Trophoblast cell (in vitro differentiated cells and primary cell): ENCODE measurements at regions not wholly inside any gene's neighbourhood (a gene's known extent, or its start where the extent isn't known, plus 50 kb on each side); places are given as distances from the start of the nearest gene placed in this dataset.

Source experiments
- DNase-seq, 2 donors: peaks; one replicate each; pipeline ENCODE4 v3.0.0-alpha.2; 2016
- H2AFZ ChIP-seq: 2 replicates; pipeline ENCODE4 v1.6.1; 2013; ENCODE audit warnings: low read length, moderate library complexity, mild to moderate bottlenecking; ENCODE audit not compliant: insufficient read depth, poor library complexity
- H2AK5ac ChIP-seq: 2 replicates; pipeline ENCODE4 v1.6.1; 2013; ENCODE audit warnings: mild to moderate bottlenecking, low read length
- H2BK120ac ChIP-seq: 2 replicates; pipeline ENCODE4 v1.6.1; 2013; ENCODE audit warnings: low read length, mild to moderate bottlenecking, moderate library complexity; ENCODE audit not compliant: insufficient read depth, poor library complexity
- H2BK12ac ChIP-seq: 2 replicates; pipeline ENCODE4 v1.6.1; 2013; ENCODE audit warnings: mild to moderate bottlenecking, low read length, moderate library complexity
- H2BK5ac ChIP-seq: 2 replicates; pipeline ENCODE4 v1.6.1; 2013; ENCODE audit warnings: low read length, low read depth, moderate library complexity, mild to moderate bottlenecking; ENCODE audit not compliant: poor library complexity
- H3K14ac ChIP-seq: 2 replicates; pipeline ENCODE4 v1.6.1; 2013; ENCODE audit warnings: mild to moderate bottlenecking, low read length
- H3K18ac ChIP-seq: 2 replicates; pipeline ENCODE4 v1.6.1; 2013; ENCODE audit warnings: mild to moderate bottlenecking, low read length
- H3K23ac ChIP-seq: 2 replicates; pipeline ENCODE4 v1.6.1; 2013; ENCODE audit warnings: low read length
- H3K27ac ChIP-seq: 2 replicates; pipeline ENCODE4 v1.5.1; 2013; ENCODE audit warnings: low read depth, mild to moderate bottlenecking, inconsistent platforms, low read length, moderate library complexity
- H3K27me3 ChIP-seq: 2 replicates; pipeline ENCODE4 v1.6.1; 2013; ENCODE audit warnings: inconsistent platforms, mild to moderate bottlenecking, low read length, moderate library complexity; ENCODE audit not compliant: insufficient read depth
- H3K36me3 ChIP-seq, 2 experiments: 1 replicate in 1 of 2; 2 replicates in 1 of 2; pipeline ENCODE4 v1.6.1; 2013; ENCODE audit warnings: low read length in 2 of 2, mild to moderate bottlenecking in 2 of 2, moderate library complexity in 1 of 2; ENCODE audit not compliant: insufficient read depth in 2 of 2, control insufficient read depth in 1 of 2
- H3K4ac ChIP-seq: 2 replicates; pipeline ENCODE4 v1.6.1; 2013; ENCODE audit warnings: low read depth, mild to moderate bottlenecking, low read length, moderate library complexity
- H3K4me1 ChIP-seq, 2 experiments: 1 replicate in 1 of 2; 2 replicates in 1 of 2; pipeline ENCODE4 v1.6.1; 2013; ENCODE audit warnings: low read length in 2 of 2, mild to moderate bottlenecking in 2 of 2, moderate library complexity in 1 of 2; ENCODE audit not compliant: insufficient read depth in 2 of 2, control insufficient read depth in 1 of 2
- H3K4me2 ChIP-seq: 2 replicates; pipeline ENCODE4 v1.6.1; 2013; ENCODE audit warnings: inconsistent platforms, mild to moderate bottlenecking, low read length, moderate library complexity
- H3K4me3 ChIP-seq: 2 replicates; pipeline ENCODE4 v1.5.1; 2013; ENCODE audit warnings: mild to moderate bottlenecking, low read depth, low read length, inconsistent platforms
- H3K79me1 ChIP-seq: one replicate; pipeline ENCODE4 v1.6.1; 2013; ENCODE audit warnings: low read length
- H3K79me2 ChIP-seq: 2 replicates; pipeline ENCODE4 v1.6.1; 2013; ENCODE audit warnings: low read length, mild to moderate bottlenecking; ENCODE audit not compliant: control insufficient read depth, insufficient read depth, poor library complexity
- H3K9ac ChIP-seq: 2 replicates; pipeline ENCODE4 v1.6.1; 2013; ENCODE audit warnings: mild to moderate bottlenecking, low read length
- H3K9me3 ChIP-seq: 2 replicates; pipeline ENCODE4 v1.6.1; 2013; ENCODE audit warnings: low read depth, mild to moderate bottlenecking, control low read depth, inconsistent platforms, low read length; ENCODE audit not compliant: insufficient read depth
- H4K12ac ChIP-seq: 2 replicates; pipeline ENCODE4 v1.6.1; 2013; ENCODE audit warnings: low read depth, mild to moderate bottlenecking, low read length, moderate library complexity
- H4K8ac ChIP-seq: 2 replicates; pipeline ENCODE4 v1.6.1; 2013; ENCODE audit warnings: low read depth, mild to moderate bottlenecking, low read length, moderate library complexity
- H4K91ac ChIP-seq: one replicate; pipeline ENCODE4 v1.6.1; 2013; ENCODE audit warnings: low read depth, mild to moderate bottlenecking, low read length, moderate library complexity
- WGBS: extraction: QIAGEN DNeasy Blood & Tissue Kit; methylation state at CpG from one replicate; pipeline ENCODE4 v1.1.7; 2013; ENCODE audit warnings: missing lambda C conversion rate; ENCODE audit not compliant: insufficient read length, insufficient coverage; ENCODE audit errors: extremely low coverage; 5-methylcytosine and 5-hydroxymethylcytosine counted together

DNA sequence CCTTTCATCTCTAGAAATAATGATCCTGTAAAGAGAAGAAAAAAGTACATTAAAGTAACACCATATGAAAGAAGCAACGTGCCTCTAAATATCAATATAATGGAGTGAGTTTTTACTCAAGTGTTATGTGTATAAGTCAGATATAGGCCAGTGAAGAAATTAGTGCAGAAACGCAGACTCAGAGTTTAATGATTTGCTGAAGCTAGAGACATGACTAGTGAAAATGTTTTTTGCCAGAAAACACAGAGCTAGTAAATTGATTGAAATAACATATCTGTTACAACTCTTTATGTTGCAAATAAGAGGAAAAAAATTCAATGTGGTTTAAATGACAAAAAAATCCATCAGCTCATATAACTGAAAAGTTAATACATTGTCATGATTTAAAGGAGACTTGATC, 217.2 kb upstream of the NXPH2 start:
- Histone ChIP-seq H3K14ac (no peak overlapping the region), H4K12ac (no peak overlapping the region), H3K27me3 (no peaks in the 10 kb centered on the region), H2BK12ac (no peak overlapping the region), H4K91ac (no peak overlapping the region), H3K36me3 (no peaks in the 10 kb centered on the region), H3K18ac (no peak overlapping the region), H4K8ac (no peak overlapping the region), H3K9me3 (no peaks in the 10 kb centered on the region), H2BK120ac (no peak overlapping the region), H3K79me2 (no peaks in the 10 kb centered on the region), H3K4me3 (no peak overlapping the region), H3K79me1 (no peaks in the 10 kb centered on the region), H3K9ac (no peak overlapping the region), H3K23ac (no peak overlapping the region), H3K4me2 (no peak overlapping the region), H2AFZ (no peak overlapping the region), H3K4ac (no peak overlapping the region), H3K4me1 (no peaks in the 10 kb centered on the region), H2BK5ac (no peak overlapping the region), H3K27ac (no peak overlapping the region), H2AK5ac (no peak overlapping the region)
- no peak for DNase-seq
- no CpG with 5 or more reads among the region's 2 CpGs for WGBS

DNA sequence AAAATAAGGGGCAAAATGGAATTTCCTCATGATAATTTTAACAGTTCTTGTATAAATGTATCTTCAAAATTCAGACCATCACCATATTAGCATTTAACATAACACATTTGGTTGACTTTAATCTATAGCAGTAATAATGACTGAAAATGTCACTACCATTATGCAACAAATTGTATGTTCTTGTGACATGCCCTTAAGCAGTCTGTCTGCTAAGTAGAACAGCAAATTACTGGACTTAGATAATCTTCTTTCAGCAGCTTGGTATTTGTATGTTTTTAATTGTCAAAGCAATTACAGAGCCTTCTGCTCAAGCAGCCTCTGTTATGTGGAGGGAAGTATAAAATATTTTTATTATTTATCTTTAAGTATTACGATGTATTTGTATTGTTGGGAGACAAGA, 214.3 kb upstream of the NXPH2 start:
- H3K18ac ChIP-seq, result no peak overlapping the region
- no peak overlapping the region for H3K4me3 ChIP-seq
- H3K36me3 ChIP-seq, result no peaks in the 10 kb centered on the region
- H3K9ac ChIP-seq, result no peak overlapping the region
- H3K4me2 ChIP-seq, result no peak overlapping the region
- no peak overlapping the region for H2AK5ac ChIP-seq
- no peak overlapping the region for H3K27ac ChIP-seq
- H4K91ac ChIP-seq, result no peak overlapping the region
- H2AFZ ChIP-seq, result no peak overlapping the region
- H2BK5ac ChIP-seq, result no peak overlapping the region
- no peaks in the 10 kb centered on the region for H3K27me3 ChIP-seq
- H3K4me1 ChIP-seq, result no peaks in the 10 kb centered on the region
- H3K14ac ChIP-seq, result no peak overlapping the region
- no peak overlapping the region for H4K12ac ChIP-seq
- H2BK12ac ChIP-seq, result no peak overlapping the region
- no peak overlapping the region for H3K4ac ChIP-seq
- H3K79me1 ChIP-seq, result no peaks in the 10 kb centered on the region
- no peak overlapping the region for H3K23ac ChIP-seq
- H3K9me3 ChIP-seq, result no peaks in the 10 kb centered on the region
- WGBS, result no CpG with 5 or more reads among the region's 1 CpG
- DNase-seq, result no peak
- H4K8ac ChIP-seq, result no peak overlapping the region
- H2BK120ac ChIP-seq, result no peak overlapping the region
- no peaks in the 10 kb centered on the region for H3K79me2 ChIP-seq

DNA sequence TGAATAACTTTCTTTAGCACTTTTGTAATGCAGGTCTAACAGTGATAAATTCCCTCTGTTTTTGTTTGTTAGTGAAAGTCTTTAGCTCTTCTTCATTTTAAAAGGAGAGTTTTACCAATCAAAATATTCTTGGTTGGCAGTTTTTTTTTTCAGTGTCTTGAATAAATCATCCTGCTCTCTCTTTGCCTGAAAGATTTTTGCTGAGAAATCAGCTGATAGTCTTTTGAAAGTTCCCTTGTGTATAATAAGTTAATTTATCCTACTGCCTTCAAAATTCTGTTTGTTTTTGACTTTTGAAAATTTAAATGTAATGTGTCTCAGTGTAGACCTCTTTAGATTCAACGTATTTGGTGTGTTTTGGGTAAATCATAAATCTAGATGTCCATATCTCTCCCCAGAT, 205.7 kb upstream of the NXPH2 start:
- no peaks in the 10 kb centered on the region for H3K9me3 ChIP-seq
- no peak overlapping the region for H3K4me2 ChIP-seq
- no peak overlapping the region for H2AFZ ChIP-seq
- H2BK5ac ChIP-seq, result no peak overlapping the region
- H3K14ac ChIP-seq, result no peak overlapping the region
- H3K79me2 ChIP-seq, result no peaks in the 10 kb centered on the region
- no peak overlapping the region for H3K27ac ChIP-seq
- H2BK120ac ChIP-seq, result no peak overlapping the region
- H3K4me1 ChIP-seq, result no peaks in the 10 kb centered on the region
- H3K4me3 ChIP-seq, result no peak overlapping the region
- no peak overlapping the region for H3K18ac ChIP-seq
- no peaks in the 10 kb centered on the region for H3K27me3 ChIP-seq
- H2BK12ac ChIP-seq, result no peak overlapping the region
- H4K12ac ChIP-seq, result no peak overlapping the region
- DNase-seq, result no peak
- no peak overlapping the region for H3K4ac ChIP-seq
- no peak overlapping the region for H4K8ac ChIP-seq
- H4K91ac ChIP-seq, result no peak overlapping the region
- WGBS, result no CpG with 5 or more reads among the region's 1 CpG
- no peak overlapping the region for H3K9ac ChIP-seq
- H3K79me1 ChIP-seq, result no peaks in the 10 kb centered on the region
- H3K36me3 ChIP-seq, result no peaks in the 10 kb centered on the region
- H2AK5ac ChIP-seq, result no peak overlapping the region
- no peak overlapping the region for H3K23ac ChIP-seq

DNA sequence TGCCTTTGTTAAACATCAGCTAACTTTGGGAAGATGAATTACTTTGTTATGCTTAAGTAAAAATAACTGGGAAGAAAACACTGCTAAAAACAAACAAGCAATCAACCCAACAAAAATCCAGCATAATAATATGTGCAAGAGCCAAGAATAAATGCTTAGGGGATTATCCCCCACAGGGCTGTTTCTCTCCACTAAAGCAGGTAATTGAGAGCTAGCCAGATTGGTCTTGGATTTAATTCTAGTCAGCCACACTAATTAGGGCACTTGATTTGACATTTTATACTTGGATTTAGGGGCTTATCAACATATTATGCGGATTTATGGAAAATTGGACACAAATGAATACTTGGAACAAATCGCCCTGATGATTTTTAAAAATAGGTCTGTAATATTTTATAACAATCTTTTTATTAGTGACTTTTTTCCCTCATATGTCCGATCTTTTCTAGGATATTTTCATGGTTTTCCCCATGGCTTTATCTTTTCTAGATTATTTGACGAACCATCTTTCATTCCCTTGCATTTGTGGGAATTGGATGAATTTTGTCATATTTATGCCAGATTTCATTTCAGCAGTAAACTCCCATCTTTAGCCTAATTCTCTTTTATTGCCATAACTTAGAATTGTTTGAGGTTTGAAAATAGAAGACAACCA, 199.1 kb upstream of the NXPH2 start:
- H2AFZ ChIP-seq, result no peak overlapping the region
- no peak overlapping the region for H4K8ac ChIP-seq
- no peaks in the 10 kb centered on the region for H3K4me1 ChIP-seq
- H3K4me3 ChIP-seq, result no peak overlapping the region
- H3K79me2 ChIP-seq, result no peaks in the 10 kb centered on the region
- H3K4ac ChIP-seq, result no peak overlapping the region
- H2BK5ac ChIP-seq, result no peak overlapping the region
- no peaks in the 10 kb centered on the region for H3K9me3 ChIP-seq
- no peak overlapping the region for H4K12ac ChIP-seq
- no peak overlapping the region for H4K91ac ChIP-seq
- H3K18ac ChIP-seq, result no peak overlapping the region
- no peak overlapping the region for H3K27ac ChIP-seq
- no peak overlapping the region for H3K4me2 ChIP-seq
- H3K36me3 ChIP-seq, result no peaks in the 10 kb centered on the region
- H3K9ac ChIP-seq, result no peak overlapping the region
- no peaks in the 10 kb centered on the region for H3K79me1 ChIP-seq
- no peak overlapping the region for H2BK120ac ChIP-seq
- H2BK12ac ChIP-seq, result no peak overlapping the region
- H3K23ac ChIP-seq, result no peak overlapping the region
- no peak overlapping the region for H2AK5ac ChIP-seq
- no peak for DNase-seq
- WGBS, result no CpG with 5 or more reads among the region's 4 CpGs
- H3K14ac ChIP-seq, result no peak overlapping the region
- no peaks in the 10 kb centered on the region for H3K27me3 ChIP-seq
